Trophoblast cell (in vitro differentiated cells and primary cell): ENCODE measurements at regions not wholly inside any gene's neighbourhood (a gene's known extent, or its start where the extent isn't known, plus 50 kb on each side); places are given as distances from the start of the nearest gene placed in this dataset.

Source experiments
- DNase-seq, 2 donors: peaks; one replicate each; pipeline ENCODE4 v3.0.0-alpha.2; 2016
- H2AFZ ChIP-seq: 2 replicates; pipeline ENCODE4 v1.6.1; 2013; ENCODE audit warnings: low read length, moderate library complexity, mild to moderate bottlenecking; ENCODE audit not compliant: insufficient read depth, poor library complexity
- H2AK5ac ChIP-seq: 2 replicates; pipeline ENCODE4 v1.6.1; 2013; ENCODE audit warnings: mild to moderate bottlenecking, low read length
- H2BK120ac ChIP-seq: 2 replicates; pipeline ENCODE4 v1.6.1; 2013; ENCODE audit warnings: low read length, mild to moderate bottlenecking, moderate library complexity; ENCODE audit not compliant: insufficient read depth, poor library complexity
- H2BK12ac ChIP-seq: 2 replicates; pipeline ENCODE4 v1.6.1; 2013; ENCODE audit warnings: mild to moderate bottlenecking, low read length, moderate library complexity
- H2BK5ac ChIP-seq: 2 replicates; pipeline ENCODE4 v1.6.1; 2013; ENCODE audit warnings: low read length, low read depth, moderate library complexity, mild to moderate bottlenecking; ENCODE audit not compliant: poor library complexity
- H3K14ac ChIP-seq: 2 replicates; pipeline ENCODE4 v1.6.1; 2013; ENCODE audit warnings: mild to moderate bottlenecking, low read length
- H3K18ac ChIP-seq: 2 replicates; pipeline ENCODE4 v1.6.1; 2013; ENCODE audit warnings: mild to moderate bottlenecking, low read length
- H3K23ac ChIP-seq: 2 replicates; pipeline ENCODE4 v1.6.1; 2013; ENCODE audit warnings: low read length
- H3K27ac ChIP-seq: 2 replicates; pipeline ENCODE4 v1.5.1; 2013; ENCODE audit warnings: low read depth, mild to moderate bottlenecking, inconsistent platforms, low read length, moderate library complexity
- H3K27me3 ChIP-seq: 2 replicates; pipeline ENCODE4 v1.6.1; 2013; ENCODE audit warnings: inconsistent platforms, mild to moderate bottlenecking, low read length, moderate library complexity; ENCODE audit not compliant: insufficient read depth
- H3K36me3 ChIP-seq, 2 experiments: 1 replicate in 1 of 2; 2 replicates in 1 of 2; pipeline ENCODE4 v1.6.1; 2013; ENCODE audit warnings: low read length in 2 of 2, mild to moderate bottlenecking in 2 of 2, moderate library complexity in 1 of 2; ENCODE audit not compliant: insufficient read depth in 2 of 2, control insufficient read depth in 1 of 2
- H3K4ac ChIP-seq: 2 replicates; pipeline ENCODE4 v1.6.1; 2013; ENCODE audit warnings: low read depth, mild to moderate bottlenecking, low read length, moderate library complexity
- H3K4me1 ChIP-seq, 2 experiments: 1 replicate in 1 of 2; 2 replicates in 1 of 2; pipeline ENCODE4 v1.6.1; 2013; ENCODE audit warnings: low read length in 2 of 2, mild to moderate bottlenecking in 2 of 2, moderate library complexity in 1 of 2; ENCODE audit not compliant: insufficient read depth in 2 of 2, control insufficient read depth in 1 of 2
- H3K4me2 ChIP-seq: 2 replicates; pipeline ENCODE4 v1.6.1; 2013; ENCODE audit warnings: inconsistent platforms, mild to moderate bottlenecking, low read length, moderate library complexity
- H3K4me3 ChIP-seq: 2 replicates; pipeline ENCODE4 v1.5.1; 2013; ENCODE audit warnings: mild to moderate bottlenecking, low read depth, low read length, inconsistent platforms
- H3K79me1 ChIP-seq: one replicate; pipeline ENCODE4 v1.6.1; 2013; ENCODE audit warnings: low read length
- H3K79me2 ChIP-seq: 2 replicates; pipeline ENCODE4 v1.6.1; 2013; ENCODE audit warnings: low read length, mild to moderate bottlenecking; ENCODE audit not compliant: control insufficient read depth, insufficient read depth, poor library complexity
- H3K9ac ChIP-seq: 2 replicates; pipeline ENCODE4 v1.6.1; 2013; ENCODE audit warnings: mild to moderate bottlenecking, low read length
- H3K9me3 ChIP-seq: 2 replicates; pipeline ENCODE4 v1.6.1; 2013; ENCODE audit warnings: low read depth, mild to moderate bottlenecking, control low read depth, inconsistent platforms, low read length; ENCODE audit not compliant: insufficient read depth
- H4K12ac ChIP-seq: 2 replicates; pipeline ENCODE4 v1.6.1; 2013; ENCODE audit warnings: low read depth, mild to moderate bottlenecking, low read length, moderate library complexity
- H4K8ac ChIP-seq: 2 replicates; pipeline ENCODE4 v1.6.1; 2013; ENCODE audit warnings: low read depth, mild to moderate bottlenecking, low read length, moderate library complexity
- H4K91ac ChIP-seq: one replicate; pipeline ENCODE4 v1.6.1; 2013; ENCODE audit warnings: low read depth, mild to moderate bottlenecking, low read length, moderate library complexity
- WGBS: extraction: QIAGEN DNeasy Blood & Tissue Kit; methylation state at CpG from one replicate; pipeline ENCODE4 v1.1.7; 2013; ENCODE audit warnings: missing lambda C conversion rate; ENCODE audit not compliant: insufficient read length, insufficient coverage; ENCODE audit errors: extremely low coverage; 5-methylcytosine and 5-hydroxymethylcytosine counted together

- Histone ChIP-seq H2BK5ac (no peak overlapping the region), H3K18ac (no peak overlapping the region), H3K4ac (no peak overlapping the region)
Measured at GRCh38 chr9:84613431-84613830, 56.1 kb upstream of the NTRK2 start.

GRCh38 chr9:84615544-84615943 is 54.0 kb upstream of the NTRK2 start:
- no peak overlapping the region for H4K8ac ChIP-seq
- no peak overlapping the region for H3K18ac ChIP-seq
- no peaks in the 10 kb centered on the region for H3K9me3 ChIP-seq
- H3K4me3 ChIP-seq, result no peak overlapping the region
- no peak overlapping the region for H3K14ac ChIP-seq
- H3K36me3 ChIP-seq, result no peaks in the 10 kb centered on the region
- H3K4ac ChIP-seq, result no peak overlapping the region
- no peak overlapping the region for H3K23ac ChIP-seq
- no peak overlapping the region for H4K91ac ChIP-seq
- H4K12ac ChIP-seq, result no peak overlapping the region
- no peak overlapping the region for H2BK120ac ChIP-seq
- no peaks in the 10 kb centered on the region for H3K27me3 ChIP-seq
- whole genome bisulfite sequencing, result no CpG with 5 or more reads among the region's 3 CpGs
- no peak overlapping the region for H2BK5ac ChIP-seq
- H3K27ac ChIP-seq, result no peak overlapping the region
- H2BK12ac ChIP-seq, result no peak overlapping the region
- DNase-seq, result no peak
- H2AFZ ChIP-seq, result no peak overlapping the region
- no peak overlapping the region for H2AK5ac ChIP-seq
- no peaks in the 10 kb centered on the region for H3K79me2 ChIP-seq
- H3K9ac ChIP-seq, result no peak overlapping the region
- no peaks in the 10 kb centered on the region for H3K79me1 ChIP-seq
- H3K4me1 ChIP-seq, result no peaks in the 10 kb centered on the region
- no peak overlapping the region for H3K4me2 ChIP-seq

More at GRCh38 chr9:84613431-84613830, 56.1 kb upstream of the NTRK2 start:
- no peaks in the 10 kb centered on the region for H3K4me1 ChIP-seq
- H2BK12ac ChIP-seq, result no peak overlapping the region
- no peaks in the 10 kb centered on the region for H3K9me3 ChIP-seq
- no peak for DNase-seq
- H3K79me1 ChIP-seq, result no peaks in the 10 kb centered on the region
- H2BK120ac ChIP-seq, result no peak overlapping the region
- H3K4me2 ChIP-seq, result no peak overlapping the region
- H4K12ac ChIP-seq, result no peak overlapping the region
- H3K36me3 ChIP-seq, result no peaks in the 10 kb centered on the region
- no peak overlapping the region for H3K9ac ChIP-seq
- no peak overlapping the region for H2AFZ ChIP-seq
- no peaks in the 10 kb centered on the region for H3K79me2 ChIP-seq
- H3K27me3 ChIP-seq, result no peaks in the 10 kb centered on the region
- no peak overlapping the region for H3K27ac ChIP-seq
- no peak overlapping the region for H2AK5ac ChIP-seq
- H4K8ac ChIP-seq, result no peak overlapping the region
- H3K14ac ChIP-seq, result no peak overlapping the region
- H3K4me3 ChIP-seq, result no peak overlapping the region
- H3K23ac ChIP-seq, result no peak overlapping the region
- WGBS, result no CpG with 5 or more reads among the region's 2 CpGs
- no peak overlapping the region for H4K91ac ChIP-seq

- Histone ChIP-seq H3K4me2 (no peak overlapping the region), H2BK120ac (no peak overlapping the region), H3K4me1 (no peaks in the 10 kb centered on the region), H3K27ac (no peak overlapping the region), H3K9ac (no peak overlapping the region), H3K79me1 (no peaks in the 10 kb centered on the region), H2BK12ac (no peak overlapping the region), H3K14ac (no peak overlapping the region), H3K27me3 (no peaks in the 10 kb centered on the region), H4K8ac (no peak overlapping the region), H3K79me2 (no peaks in the 10 kb centered on the region), H3K9me3 (no peaks in the 10 kb centered on the region), H2AK5ac (no peak overlapping the region), H3K4ac (no peak overlapping the region), H2AFZ (no peak overlapping the region), H3K4me3 (no peak overlapping the region), H2BK5ac (no peak overlapping the region), H4K12ac (no peak overlapping the region), H3K23ac (no peak overlapping the region), H4K91ac (no peak overlapping the region), H3K18ac (no peak overlapping the region), H3K36me3 (no peaks in the 10 kb centered on the region)
- WGBS, result no CpG with 5 or more reads among the region's 4 CpGs
- no peak for DNase-seq
Measured at GRCh38 chr9:84617411-84618029, 52.0 kb upstream of the NTRK2 start.
